Activated CD8-positive, alpha-beta T cell treated with anti-CD3 and anti-CD28 coated beads for 36 hours (primary cell): ENCODE measurements at regions not wholly inside any gene's neighbourhood (a gene's known extent, or its start where the extent isn't known, plus 50 kb on each side); places are given as distances from the start of the nearest gene placed in this dataset.

Experiments
- ATAC-seq: fragments of 200-7000 bp; cut with Tn5 transposase; one replicate; pipeline ENCODE4 v1.10.0; 2021; ENCODE audit warnings: mild to moderate bottlenecking, moderate library complexity
- CTCF ChIA-PET: fragments of 350-600 bp; sonication (Branson Sonifier 250); formaldehyde crosslinking; loops from one replicate; lab custom pipeline; 2021; ENCODE audit warnings: antibody characterized with exemption; lab: Charles Lee
- POLR2A ChIA-PET: fragments of 350-600 bp; sonication (Branson Sonifier 250); formaldehyde crosslinking; loops from one replicate; lab custom pipeline; 2021; ENCODE audit warnings: antibody characterized with exemption; lab: Charles Lee
- DNase-seq: peaks from one replicate; pipeline ENCODE4 v3.0.0-alpha.2; 2020
- H3K27ac Mint-ChIP-seq: one replicate; pipeline ENCODE4 v1.8.0; 2021; ENCODE audit warnings: mild to moderate bottlenecking, mixed read lengths
- H3K27me3 Mint-ChIP-seq: one replicate; pipeline ENCODE4 v1.8.0; 2021; ENCODE audit warnings: mixed read lengths
- H3K36me3 Mint-ChIP-seq: one replicate; pipeline ENCODE4 v1.8.0; 2021; ENCODE audit warnings: low read depth, mixed read lengths
- H3K4me1 Mint-ChIP-seq: one replicate; pipeline ENCODE4 v1.8.0; 2021; ENCODE audit warnings: low read depth, mixed read lengths
- H3K4me3 Mint-ChIP-seq: one replicate; pipeline ENCODE4 v1.8.0; 2021; ENCODE audit warnings: mild to moderate bottlenecking, moderate library complexity, mixed read lengths
- H3K9me3 Mint-ChIP-seq: one replicate; pipeline ENCODE4 v1.8.0; 2021; ENCODE audit warnings: mixed read lengths
- CTCF ChIP-seq: fragments of 200-600 bp; IDR thresholded peaks from one replicate; pipeline ENCODE4 v1.8.0; 2022; ENCODE audit warnings: antibody characterized with exemption, mild to moderate bottlenecking
- intact Hi-C: fragments of 100-400 bp; cut with micrococcal nuclease; formaldehyde crosslinking; loops from one replicate; pipeline ENCODE4 v1.10.0; 2022

GRCh38 chr3:152103257-152103656 is 165.5 kb upstream of the MBNL1 start:
- ChIA-PET POLR2A (no interaction called here), CTCF (interaction anchor here (1.4 kb wide), 1 partner anchor 31 kb away, joined by 3 read pairs; no protein-coding TSS in a partner anchor)
- Mint-ChIP-seq H3K9me3 (no peaks in the 10 kb centered on the region), H3K27me3 (peaks cover 3% of the 10 kb centered on the region), H3K4me3 (no peak overlapping the region), H3K27ac (no peak overlapping the region), H3K36me3 (no peaks in the 10 kb centered on the region), H3K4me1 (peaks cover 7% of the 10 kb centered on the region)
- ATAC-seq (no peak), DNase-seq (no peak)
- TF ChIP-seq CTCF = no peak
- intact Hi-C loops = no loop called here

GRCh38 chr3:152104847-152105415 is 163.8 kb upstream of the MBNL1 start:
- Mint-ChIP-seq H3K27ac (no peak overlapping the region), H3K4me3 (no peak overlapping the region), H3K27me3 (peaks cover 3% of the 10 kb centered on the region), H3K36me3 (no peaks in the 10 kb centered on the region), H3K9me3 (no peaks in the 10 kb centered on the region), H3K4me1 (peaks cover 7% of the 10 kb centered on the region)
- DNase-seq (no peak), ATAC-seq (no peak)
- ChIA-PET POLR2A (no interaction called here), CTCF (interaction anchor here (1.4 kb wide), 1 partner anchor 33 kb away, joined by 3 read pairs; no protein-coding TSS in a partner anchor)
- TF ChIP-seq CTCF = no peak
- intact Hi-C loops = no loop called here

GRCh38 chr3:152105446-152105845 is 163.3 kb upstream of the MBNL1 start:
- TF ChIP-seq CTCF = no peak
- Mint-ChIP-seq H3K27ac (no peak overlapping the region), H3K9me3 (no peaks in the 10 kb centered on the region), H3K4me3 (no peak overlapping the region), H3K4me1 (peaks cover 5% of the 10 kb centered on the region), H3K27me3 (peaks cover 3% of the 10 kb centered on the region), H3K36me3 (no peaks in the 10 kb centered on the region)
- POLR2A ChIA-PET = no interaction called here
- DNase-seq (no peak), ATAC-seq (no peak)
- intact Hi-C loops = no loop called here
- CTCF ChIA-PET = no interaction called here

- H3K36me3 Mint-ChIP-seq = no peaks in the 10 kb centered on the region
- ATAC-seq (no peak), DNase-seq (no peak)
- ChIA-PET POLR2A (interaction anchor here (0.9 kb wide), 1 partner anchor 147 kb away, joined by 3 read pairs; no protein-coding TSS in a partner anchor), CTCF (no interaction called here)
- intact Hi-C loops = no loop called here
- no peaks in the 10 kb centered on the region for H3K9me3 Mint-ChIP-seq
- TF ChIP-seq CTCF = no peak
- no peak overlapping the region for H3K27ac Mint-ChIP-seq
- H3K27me3 Mint-ChIP-seq = no peaks in the 10 kb centered on the region
- H3K4me3 Mint-ChIP-seq = no peak overlapping the region
- H3K4me1 Mint-ChIP-seq = no peaks in the 10 kb centered on the region
Observed at GRCh38 chr3:152109038-152109437, 159.7 kb upstream of the MBNL1 start.

- no peak for ATAC-seq
- Mint-ChIP-seq H3K4me1 (no peaks in the 10 kb centered on the region), H3K36me3 (no peaks in the 10 kb centered on the region), H3K27ac (no peak overlapping the region), H3K27me3 (no peaks in the 10 kb centered on the region), H3K4me3 (no peak overlapping the region), H3K9me3 (peaks cover 2% of the 10 kb centered on the region)
- intact Hi-C loops = no loop called here
- ChIA-PET POLR2A (no interaction called here), CTCF (no interaction called here)
- DNase-seq = no peak
- no peak for TF ChIP-seq CTCF
Observed at GRCh38 chr3:152113413-152113812, 155.3 kb upstream of the MBNL1 start.
